Lung (tissue), 11 donors: ENCODE measurements at regions not wholly inside any gene's neighbourhood (a gene's known extent, or its start where the extent isn't known, plus 50 kb on each side); places are given as distances from the start of the nearest gene placed in this dataset.

ENCODE experiments used
- ATAC-seq: fragments of 200-7000 bp; cut with Tn5 transposase; one replicate; pipeline ENCODE4 v1.9.1; 2020; ENCODE audit warnings: moderate number of reproducible peaks; ENCODE audit not compliant: insufficient read depth, low FRiP score
- DNase-seq, 3 donors: peaks; one replicate each; pipeline ENCODE4 v3.0.0-alpha.2; 2013 to 2017
- H3K27ac ChIP-seq, 2 donors: one replicate each; pipeline ENCODE4 v1.5.1; 2013; ENCODE audit warnings: mild to moderate bottlenecking in 2 of 2, moderate library complexity in 2 of 2, control low read depth in 1 of 2, inconsistent platforms in 1 of 2, low read depth in 1 of 2, low read length in 1 of 2
- H3K27me3 ChIP-seq, 3 donors: one replicate each; pipeline ENCODE4 v1.5.1; 2013; ENCODE audit warnings: low read length in 2 of 3; ENCODE audit not compliant: control insufficient read depth in 3 of 3, insufficient read depth in 3 of 3
- H3K36me3 ChIP-seq, 4 donors: one replicate each; pipeline ENCODE4 v1.5.1; 2013; ENCODE audit warnings: low read length in 4 of 4, mild to moderate bottlenecking in 1 of 4, moderate library complexity in 1 of 4; ENCODE audit not compliant: control insufficient read depth in 4 of 4, insufficient read depth in 4 of 4
- H3K4me1 ChIP-seq, 5 donors: one replicate each; pipeline ENCODE4 v1.5.1; 2013; ENCODE audit warnings: low read length in 5 of 5, mild to moderate bottlenecking in 2 of 5, moderate library complexity in 1 of 5; ENCODE audit not compliant: control insufficient read depth in 5 of 5, insufficient read depth in 5 of 5
- H3K4me3 ChIP-seq: one replicate; pipeline ENCODE4 v1.5.1; 2013; ENCODE audit warnings: mild to moderate bottlenecking, control low read depth, moderate library complexity
- H3K9ac ChIP-seq, 2 donors: one replicate each; pipeline ENCODE4 v1.5.1; 2013; ENCODE audit warnings: low read length in 2 of 2, control low read depth in 1 of 2; ENCODE audit not compliant: insufficient read depth in 1 of 2
- H3K9me3 ChIP-seq, 4 donors: one replicate each; pipeline ENCODE4 v1.5.1; 2013; ENCODE audit warnings: low read length in 3 of 4, mild to moderate bottlenecking in 1 of 4, moderate library complexity in 1 of 4; ENCODE audit not compliant: control insufficient read depth in 4 of 4, insufficient read depth in 3 of 4
- CTCF ChIP-seq: IDR thresholded peaks from 2 replicates; pipeline ENCODE4 v1.5.1; 2012; ENCODE audit warnings: mild to moderate bottlenecking; ENCODE audit errors: control extremely low read depth, extremely low read depth
- WGBS, 2 donors: extraction: QIAGEN DNeasy Blood & Tissue Kit; methylation state at CpG; one replicate each; pipeline ENCODE4 v1.1.7; 2013; 5-methylcytosine and 5-hydroxymethylcytosine counted together
- donor health status: control.
- donor health status: control.
- donor health status: Bipolar disorder and iron deficiency.
- donor health status: healthy.
- donor health status: DM: yes; HTN: yes; CAD: no.

GRCh38 chr18:56066524-56067213 is 478.7 kb upstream of the TCF4 start:
- ATAC-seq = no peak
- DNase-seq = no peak
- Histone ChIP-seq H3K9ac (no peak overlapping the region), H3K27me3 (no peaks in the 10 kb centered on the region), H3K4me1 (peaks cover 0 to 7% (median 0%) of the 10 kb centered on the region in 5 donors), H3K36me3 (no peaks in the 10 kb centered on the region), H3K9me3 (no peaks in the 10 kb centered on the region), H3K27ac (no peak overlapping the region), H3K4me3 (no peak overlapping the region)
- 37 to 54% methylated on average over 2 of the region's 2 CpGs for WGBS, 2 donors
- no peak for TF ChIP-seq CTCF

GRCh38 chr18:56065086-56065485 is 477.1 kb upstream of the TCF4 start:
- H3K27me3 ChIP-seq = no peaks in the 10 kb centered on the region
- no peak for ATAC-seq
- no peak overlapping the region for H3K27ac ChIP-seq
- no peak overlapping the region for H3K4me3 ChIP-seq
- TF ChIP-seq CTCF = no peak
- H3K4me1 ChIP-seq = peaks cover 0 to 7% (median 0%) of the 10 kb centered on the region in 5 donors
- DNase-seq = no peak
- no peak overlapping the region for H3K9ac ChIP-seq
- 88 to 98% methylated on average over 3 of the region's 3 CpGs for WGBS, 2 donors
- H3K36me3 ChIP-seq = no peaks in the 10 kb centered on the region
- no peaks in the 10 kb centered on the region for H3K9me3 ChIP-seq

- no peaks in the 10 kb centered on the region for H3K9me3 ChIP-seq
- DNase-seq (no peak), ATAC-seq (no peak)
- no peak overlapping the region for H3K27ac ChIP-seq
- no peaks in the 10 kb centered on the region for H3K36me3 ChIP-seq
- 81 to 86% methylated on average over 2 of the region's 2 CpGs for WGBS, 2 donors
- TF ChIP-seq CTCF = no peak
- no peaks in the 10 kb centered on the region for H3K27me3 ChIP-seq
- H3K4me3 ChIP-seq = no peak overlapping the region
- H3K4me1 ChIP-seq = peaks cover 0 to 7% (median 0%) of the 10 kb centered on the region in 5 donors
- no peak overlapping the region for H3K9ac ChIP-seq
These were observed 474.9 kb upstream of the TCF4 start for GRCh38 chr18:56062931-56063330.
